GM10248 (cell line): ENCODE measurements at regions not wholly inside any gene's neighbourhood (a gene's known extent, or its start where the extent isn't known, plus 50 kb on each side); places are given as distances from the start of the nearest gene placed in this dataset.
"Not testable (repeated sequence)": the region's sequence is repeated elsewhere in the genome, so short reads cannot be mapped to it uniquely, and the experiment has no call there.

ENCODE experiments used
- CTCF ChIA-PET: fragments of 300-600 bp; sonication (Branson Sonifier 250); formaldehyde crosslinking; extraction: SDS; loops from one replicate; lab custom pipeline; 2021; ENCODE audit warnings: antibody characterized with exemption; lab: Yijun Ruan, JAX
- POLR2A ChIA-PET: fragments of 350-650 bp; sonication (Branson Sonifier 250); formaldehyde crosslinking; extraction: SDS; loops from one replicate; lab custom pipeline; 2020; ENCODE audit warnings: antibody characterized with exemption; lab: Yijun Ruan, JAX
- DNase-seq: peaks from one replicate; pipeline ENCODE4 v3.0.0; 2012; ENCODE audit errors: extremely low spot score
- CTCF ChIP-seq: IDR thresholded peaks from 2 replicates; pipeline ENCODE4 v1.5.1; 2012; ENCODE audit warnings: mild to moderate bottlenecking, low read depth; ENCODE audit errors: extremely low read depth, missing control alignments, control extremely low read depth

GRCh38 chr14:49961270-49962222 is 68.7 kb downstream of the ARF6 start:
- CTCF ChIA-PET: interaction anchor here (0.6 to 4.0 kb wide), 15 partner anchors 9 to 328 kb away, joined by 3 to 18 read pairs (median 3); no protein-coding TSS in a partner anchor
- peak; percentile 44 for DNase-seq
- no peak for TF ChIP-seq CTCF
- POLR2A ChIA-PET: no interaction called here

DNA sequence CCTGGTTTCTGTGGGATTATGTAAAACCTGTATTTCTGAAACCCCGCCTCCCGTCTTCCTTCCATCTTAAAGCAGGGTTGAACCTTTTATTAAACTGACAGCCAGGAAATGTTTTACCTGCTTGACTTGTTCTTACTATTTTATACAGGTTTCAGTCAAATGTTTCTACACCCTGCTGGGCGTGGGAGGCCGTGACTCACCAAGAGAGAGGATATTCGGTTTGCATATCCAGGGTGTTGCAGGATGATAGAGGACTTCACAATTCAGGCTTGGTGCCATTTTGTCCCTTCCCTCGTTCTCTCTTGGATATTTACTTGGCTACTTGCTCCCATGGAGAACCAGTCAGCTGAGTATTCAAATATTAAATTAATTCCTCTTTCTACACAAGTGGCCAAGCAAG is 69.7 kb downstream of the ARF6 start:
- CTCF ChIA-PET: interaction anchor here (0.9 to 4.0 kb wide), 4 partner anchors 11 to 55 kb away, joined by 3 to 18 read pairs (median 4); no protein-coding TSS in a partner anchor
- POLR2A ChIA-PET: no interaction called here
- no peak for TF ChIP-seq CTCF
- peak; percentile 72 for DNase-seq

DNA sequence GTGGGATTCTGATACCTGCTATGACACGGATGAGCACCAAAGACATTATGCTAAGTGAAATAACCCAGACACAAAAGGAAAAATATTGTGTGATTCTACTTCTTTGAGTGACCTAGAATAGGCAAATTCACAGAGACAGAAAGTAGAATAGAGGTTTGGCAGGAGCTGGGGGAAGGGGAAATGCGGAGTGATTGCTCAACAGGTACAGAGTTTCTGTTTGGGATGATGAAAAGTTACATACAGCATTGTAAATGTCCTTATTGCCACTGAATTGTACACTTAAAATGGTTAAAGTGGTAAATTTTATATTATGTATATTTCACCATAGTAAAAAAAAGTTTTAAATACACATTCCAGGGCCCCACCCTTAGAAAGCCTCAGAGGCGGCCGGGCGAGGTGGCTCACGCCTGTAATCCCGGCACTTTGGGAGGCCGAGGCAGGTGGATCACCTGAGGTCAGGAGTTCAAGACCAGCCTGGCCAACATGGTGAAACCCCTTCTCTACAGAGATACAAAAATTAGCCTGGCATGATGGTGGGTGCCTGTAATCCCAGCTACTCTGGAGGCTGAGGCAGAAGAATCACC is 72.3 kb downstream of the ARF6 start:
- CTCF ChIA-PET, POLR2A ChIA-PET, DNase-seq: not testable (repeated sequence)

- DNase-seq: no peak
- POLR2A ChIA-PET: no interaction called here
- CTCF ChIA-PET: no interaction called here
- TF ChIP-seq CTCF: no peak
These were observed 73.5 kb downstream of the ARF6 start for GRCh38 chr14:49966304-49966809.

- TF ChIP-seq CTCF: no peak
- ChIA-PET POLR2A (interaction anchor here (0.6 kb wide), 2 partner anchors 15 to 26 kb away, joined by 3 read pairs; no protein-coding TSS in a partner anchor), CTCF (no interaction called here)
- no peak for DNase-seq
These were observed 74.2 kb downstream of the ARF6 start for GRCh38 chr14:49966971-49967630.

DNA sequence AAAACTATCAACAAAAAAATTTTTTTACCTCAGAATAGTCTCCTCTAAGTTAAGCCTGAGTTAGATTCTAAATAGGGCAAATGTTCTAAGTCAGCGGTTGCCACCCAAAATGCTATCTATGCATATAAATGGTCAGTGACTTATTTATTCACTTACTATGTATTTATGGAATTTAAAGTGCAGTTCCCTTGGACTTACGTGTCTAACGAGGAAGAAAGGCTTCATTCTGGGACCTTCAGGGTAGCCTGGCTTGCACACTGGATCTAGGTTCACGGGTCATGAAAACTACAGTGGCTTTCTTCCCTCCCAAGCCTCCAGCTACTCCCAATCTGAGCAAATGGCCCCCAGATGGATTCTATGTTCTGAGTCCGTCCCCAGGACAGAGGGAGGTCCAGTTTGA is 77.1 kb downstream of the ARF6 start:
- ChIA-PET CTCF (interaction anchor here (1.1 to 4.2 kb wide), 9 partner anchors 9 to 108 kb away, joined by 3 to 21 read pairs (median 7); no protein-coding TSS in a partner anchor), POLR2A (no interaction called here)
- TF ChIP-seq CTCF: no peak
- DNase-seq: no peak
